ENCODE measurements at regions not wholly inside any gene's neighbourhood (a gene's known extent, or its start where the extent isn't known, plus 50 kb on each side); places are given as distances from the start of the nearest gene placed in this dataset.

DNA sequence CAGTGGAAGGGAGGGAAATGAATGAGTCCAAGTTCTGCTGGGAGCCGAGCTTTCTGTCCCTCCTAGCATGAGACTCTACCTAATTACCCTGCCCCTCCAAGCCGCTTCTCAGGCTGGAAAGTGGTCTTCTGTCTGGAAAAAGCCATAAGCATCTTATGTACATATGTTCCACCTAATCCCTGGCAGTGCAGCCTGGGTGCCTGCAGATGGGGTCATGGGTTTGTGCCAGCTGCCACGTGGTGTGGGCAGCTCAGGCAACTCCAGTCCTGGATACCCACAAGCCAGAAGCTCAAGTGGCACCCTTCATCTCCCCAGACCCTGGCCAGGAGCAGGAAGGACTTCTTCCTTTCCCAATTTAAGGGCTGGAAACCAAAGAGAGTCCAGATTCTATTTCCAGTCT lies 253.1 kb downstream of the LY86 start:
- DNase-seq (ENCODE audit: low read depth), result no peak

DNA sequence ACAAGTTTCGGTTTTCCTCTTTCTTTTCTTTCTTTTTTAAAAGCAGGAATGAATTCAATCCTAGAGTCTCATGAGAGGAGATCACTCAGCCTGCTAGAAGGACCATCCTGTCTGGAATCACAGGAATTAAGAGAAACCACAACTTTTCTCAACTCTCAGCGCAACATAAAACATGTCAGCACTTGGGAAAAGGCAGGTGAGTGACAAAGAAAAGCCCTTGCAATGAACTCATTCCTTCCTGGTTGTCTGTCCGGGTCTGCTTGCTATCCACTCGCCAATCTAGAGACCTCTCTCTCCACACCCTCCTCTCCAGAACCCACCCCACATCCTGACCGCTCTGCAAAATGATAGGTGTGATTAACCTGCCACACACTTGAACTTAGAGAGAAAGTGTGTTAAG lies 253.8 kb downstream of the LY86 start:
- no peak for DNase-seq (ENCODE audit: low read depth)

DNA sequence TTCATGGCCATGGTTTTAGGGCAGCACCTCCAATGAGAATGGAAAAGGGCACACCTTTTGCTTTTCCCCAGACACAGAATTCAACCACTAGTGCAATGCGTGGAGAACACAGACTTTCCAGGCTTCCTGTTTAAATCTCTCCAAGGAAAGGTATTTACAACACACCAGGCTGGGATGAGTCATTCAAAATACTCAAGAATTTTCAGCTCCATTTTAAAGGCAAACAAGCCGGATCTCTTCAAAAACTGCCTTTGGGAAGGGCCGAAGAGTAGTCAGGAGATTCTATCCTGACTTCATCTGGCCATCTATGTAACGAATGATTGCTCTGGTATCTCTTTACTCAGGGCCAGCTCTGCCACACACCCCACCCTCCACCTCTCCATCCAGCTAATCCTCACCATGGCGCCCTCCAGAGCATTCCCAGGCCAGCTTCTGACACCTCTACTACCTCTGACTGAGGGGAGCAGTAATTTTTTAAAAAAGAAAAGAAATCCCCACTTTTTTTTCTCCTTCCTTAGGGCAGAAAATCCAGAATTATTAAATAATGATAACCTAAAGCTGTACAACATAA lies 254.6 kb downstream of the LY86 start:
- DNase-seq (ENCODE audit: low read depth), result no peak

DNA sequence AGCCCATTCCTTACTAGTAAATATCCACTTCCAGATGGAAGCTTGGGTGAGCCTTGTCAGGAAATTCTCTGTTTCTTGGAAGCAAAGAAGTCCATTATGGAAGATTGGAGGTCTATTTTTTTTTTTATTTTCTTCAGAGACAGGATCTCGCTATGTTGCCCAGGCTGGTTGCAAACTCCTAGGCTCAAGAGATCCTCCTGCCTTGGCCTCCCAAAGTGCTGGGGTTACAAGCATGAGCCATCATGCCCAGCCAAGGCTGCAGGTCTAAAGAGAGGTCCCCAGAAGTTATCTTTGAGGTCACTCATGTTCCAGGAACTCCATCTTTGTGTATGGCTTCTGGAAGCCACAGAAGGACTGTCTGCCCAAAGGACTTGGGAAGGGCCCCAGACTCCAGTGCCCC lies 255.3 kb downstream of the LY86 start:
- no peak for DNase-seq (ENCODE audit: low read depth)

DNA sequence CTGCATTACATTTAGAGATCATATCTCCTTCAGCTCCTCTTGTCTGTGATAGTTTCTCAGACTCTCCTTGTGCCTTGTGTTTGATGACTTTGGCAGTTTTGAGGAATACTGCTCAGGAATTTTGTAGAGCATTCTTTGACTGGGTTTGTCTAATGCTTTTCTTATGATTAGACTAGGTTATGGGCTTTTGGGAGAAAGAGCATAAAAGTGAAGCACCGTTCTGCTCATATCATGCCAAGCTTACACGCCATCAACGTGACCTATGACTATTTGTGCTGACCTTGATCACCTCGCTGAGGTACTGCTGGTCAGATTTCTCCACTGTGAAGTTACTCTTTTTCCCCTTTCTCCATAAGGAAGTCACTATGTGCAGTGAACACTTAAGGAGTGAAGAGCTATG lies 256.0 kb downstream of the LY86 start:
- no peak for DNase-seq (ENCODE audit: low read depth)

DNA sequence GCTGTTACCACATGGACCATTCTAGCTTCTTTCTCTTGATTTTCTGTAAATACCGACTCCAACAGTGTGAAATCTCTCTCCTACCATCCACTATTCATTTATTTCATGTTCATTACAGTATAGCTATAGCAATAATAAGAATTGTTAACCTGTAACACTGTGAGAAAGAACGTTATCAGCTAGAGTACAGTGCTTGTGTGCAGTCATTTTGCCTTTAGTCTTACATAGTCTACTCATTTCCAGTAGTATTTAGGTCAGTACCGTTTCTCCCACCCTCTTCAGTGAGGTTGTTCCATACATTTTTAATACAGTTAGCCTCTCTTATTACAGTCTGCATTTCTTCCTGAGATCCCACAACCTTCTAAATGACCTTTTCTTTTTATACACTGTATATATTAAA lies 257.1 kb downstream of the LY86 start:
- DNase-seq (ENCODE audit: low read depth), result no peak

DNA sequence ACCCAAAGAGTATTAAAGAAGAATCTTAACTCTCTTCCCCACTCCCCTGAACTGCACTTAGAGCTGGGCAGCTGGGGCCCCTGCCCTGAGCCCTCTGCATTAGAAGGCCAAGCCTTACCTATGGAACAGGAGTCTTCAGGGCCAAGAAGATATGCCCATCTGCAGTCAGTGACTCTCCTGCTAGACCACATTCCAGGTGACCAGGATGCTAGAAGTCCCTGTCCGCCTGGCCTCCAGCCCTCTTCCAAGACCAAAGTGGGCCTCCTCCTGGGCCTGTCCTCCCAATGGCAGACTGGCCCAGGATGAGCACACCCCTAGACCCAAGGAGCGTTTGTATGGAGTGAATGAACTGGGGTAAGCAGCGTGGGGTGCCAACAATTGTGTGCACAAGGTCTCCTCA lies 259.1 kb downstream of the LY86 start:
- no peak for DNase-seq (ENCODE audit: low read depth)

DNA sequence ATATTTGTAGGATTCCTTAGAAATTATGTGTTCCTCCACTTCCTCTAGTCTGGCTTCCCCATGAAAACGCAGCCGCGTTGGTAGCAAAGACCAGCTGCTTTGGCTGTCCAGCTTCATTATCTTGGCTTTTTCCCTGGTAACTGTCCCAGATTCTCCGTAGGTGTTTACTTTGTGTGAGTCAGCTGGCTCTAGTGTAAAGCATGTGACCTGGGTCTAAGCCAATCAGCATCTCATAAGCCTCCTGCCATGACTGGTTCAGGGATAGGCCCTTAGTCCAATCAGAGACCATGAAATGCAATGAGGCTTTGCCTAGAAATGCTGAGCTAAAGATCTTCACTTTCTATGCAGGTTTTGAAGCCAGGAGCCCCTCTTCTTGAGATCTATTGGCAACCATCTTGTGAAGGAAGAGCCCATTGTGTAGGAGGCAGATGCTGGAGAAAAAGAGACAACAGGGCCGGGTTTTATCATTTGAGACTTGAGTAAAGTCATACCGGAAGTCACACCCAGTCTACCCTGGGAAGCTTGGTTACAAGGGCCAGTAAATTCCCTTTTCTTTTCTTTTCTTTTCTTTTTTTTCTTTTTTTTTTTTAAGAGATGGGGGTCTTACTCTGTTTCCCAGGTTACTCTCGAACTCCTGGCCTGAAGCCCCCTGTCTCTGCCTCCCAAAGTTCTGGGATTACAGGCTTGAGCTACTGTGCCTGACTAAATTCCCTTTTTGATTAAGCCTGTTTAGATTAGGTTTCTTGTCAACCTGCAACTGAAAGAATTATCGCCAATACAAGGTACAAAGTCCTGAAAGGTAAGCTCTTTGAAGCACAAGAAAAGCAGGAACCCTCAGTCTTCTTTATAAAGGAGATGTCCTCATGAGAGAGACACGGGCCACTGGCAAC lies 256.5 kb upstream of the RREB1 start:
- no peak for DNase-seq (ENCODE audit: low read depth)

DNA sequence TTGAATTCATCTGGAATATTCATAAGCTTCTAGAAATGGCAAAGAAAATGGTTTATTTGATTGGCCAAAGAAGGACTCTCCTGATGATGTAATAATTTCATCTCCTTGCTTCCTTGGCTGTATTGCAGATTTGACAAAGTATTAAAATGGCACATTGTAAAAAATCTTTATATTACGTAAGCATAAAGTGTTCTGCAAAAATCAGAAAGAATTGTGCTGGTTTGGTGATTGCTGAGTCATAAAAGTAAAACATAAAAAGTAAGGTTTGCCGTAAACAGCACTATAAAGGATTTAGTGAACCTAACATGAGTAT lies 255.9 kb upstream of the RREB1 start:
- DNase-seq (ENCODE audit: low read depth), result no peak

DNA sequence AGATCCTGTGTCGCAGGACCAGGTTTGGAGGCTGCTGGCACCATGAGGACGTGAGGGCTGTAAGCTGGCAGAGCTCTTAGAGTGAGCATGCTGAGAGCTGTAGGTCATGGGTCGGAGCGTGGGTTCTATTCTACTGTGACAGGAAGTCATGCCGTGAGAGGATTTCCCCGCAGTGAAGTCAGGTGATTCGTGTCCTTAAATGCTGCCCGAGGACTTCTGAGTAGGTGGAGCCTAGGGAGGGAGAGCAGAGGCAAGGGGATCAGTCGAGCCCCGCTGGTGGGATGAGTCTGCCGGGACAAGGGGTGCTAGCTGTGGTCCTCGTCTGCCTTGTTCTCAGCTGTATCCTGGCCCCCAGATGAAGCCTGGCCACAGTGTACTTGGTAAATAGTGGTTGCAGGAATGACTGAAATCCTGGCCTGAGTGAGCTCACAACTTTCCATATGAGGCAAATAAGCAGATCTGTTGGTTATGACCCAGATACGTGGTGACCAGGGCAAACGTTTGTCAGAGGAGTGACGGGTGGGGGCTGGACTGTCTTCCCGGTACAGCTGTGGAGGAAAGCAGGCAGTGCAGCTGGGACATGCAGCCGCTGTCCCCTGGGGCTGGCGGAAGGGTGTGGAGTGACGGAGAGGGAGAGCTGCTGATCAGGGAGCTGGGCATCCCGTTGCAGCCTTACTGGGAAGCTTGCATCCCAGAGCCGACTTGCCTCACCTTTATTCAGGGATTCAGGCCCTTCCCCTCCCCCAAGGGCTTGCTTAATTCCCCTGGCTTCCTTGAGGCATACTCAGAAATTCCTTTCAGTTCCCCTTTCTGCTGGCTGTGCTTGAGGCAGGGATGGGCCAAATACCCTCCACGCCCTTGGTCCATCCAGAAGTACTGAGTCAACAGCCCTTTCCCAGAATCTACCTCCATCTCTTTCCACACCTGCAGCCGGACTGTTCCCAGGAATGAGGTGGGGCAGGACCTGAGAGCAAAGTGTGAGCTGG lies 250.9 kb upstream of the RREB1 start:
- peak; percentile 45 for DNase-seq (ENCODE audit: low read depth)

DNA sequence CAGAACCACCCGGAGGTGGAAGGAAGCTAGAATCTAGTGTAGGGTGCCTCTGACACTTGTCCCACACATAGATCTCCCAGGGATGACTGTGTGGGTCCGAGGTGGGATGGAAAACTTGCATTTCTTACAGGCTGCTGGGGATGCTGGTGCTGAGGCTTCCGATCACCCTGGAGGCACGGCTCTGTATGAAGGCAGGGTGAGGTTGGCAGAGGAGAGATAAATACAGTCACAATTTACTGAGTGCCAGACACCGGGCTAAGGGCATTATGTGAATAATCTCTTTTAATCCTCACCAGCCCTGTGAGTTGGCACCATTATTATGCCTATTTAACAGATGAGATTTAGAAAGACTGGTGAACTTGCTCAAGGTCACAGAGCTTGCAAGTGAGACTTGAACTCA lies 250.2 kb upstream of the RREB1 start:
- DNase-seq (ENCODE audit: low read depth), result no peak

DNA sequence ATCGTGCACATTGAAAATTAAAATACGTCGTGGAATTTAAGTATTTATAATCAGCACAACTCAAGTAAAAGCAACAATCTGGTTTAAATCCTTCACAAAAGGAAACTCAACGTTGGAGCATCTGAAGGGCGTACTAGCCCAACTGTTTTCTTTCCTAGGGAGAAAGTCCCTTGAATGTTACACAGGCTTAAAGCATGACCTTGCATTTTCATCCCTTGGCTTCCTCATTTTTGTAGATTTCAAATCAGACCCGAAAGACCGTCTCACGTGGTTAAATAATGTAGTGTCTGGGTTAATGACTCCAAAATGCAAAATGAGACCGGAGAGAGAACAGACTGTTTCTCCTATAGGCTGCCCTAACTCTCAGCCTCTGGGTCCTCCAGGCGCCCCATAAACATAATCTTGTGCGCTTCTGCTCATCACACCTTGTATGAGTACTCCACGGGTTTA lies 249.2 kb upstream of the RREB1 start:
- DNase-seq (ENCODE audit: low read depth), result no peak

DNA sequence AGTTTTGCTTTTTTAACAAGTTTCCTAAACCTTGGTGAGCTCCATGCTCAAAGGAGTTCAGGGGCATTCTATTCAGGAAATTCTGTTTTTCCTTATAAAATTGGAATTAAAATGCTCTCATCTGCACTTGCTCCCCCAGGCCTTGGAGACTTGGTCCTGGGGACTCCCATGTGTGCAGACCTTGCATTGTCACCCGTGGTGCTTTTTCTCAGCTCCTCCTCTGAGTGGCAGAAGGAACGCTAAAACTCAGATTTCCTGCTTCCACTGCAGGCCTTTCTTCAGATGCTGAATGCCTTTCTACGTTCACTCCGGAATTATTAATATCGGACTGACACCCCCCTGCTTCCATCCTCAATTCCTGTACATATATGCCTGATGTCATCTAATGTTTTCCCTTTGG lies 248.7 kb upstream of the RREB1 start:
- no peak for DNase-seq (ENCODE audit: low read depth)

DNA sequence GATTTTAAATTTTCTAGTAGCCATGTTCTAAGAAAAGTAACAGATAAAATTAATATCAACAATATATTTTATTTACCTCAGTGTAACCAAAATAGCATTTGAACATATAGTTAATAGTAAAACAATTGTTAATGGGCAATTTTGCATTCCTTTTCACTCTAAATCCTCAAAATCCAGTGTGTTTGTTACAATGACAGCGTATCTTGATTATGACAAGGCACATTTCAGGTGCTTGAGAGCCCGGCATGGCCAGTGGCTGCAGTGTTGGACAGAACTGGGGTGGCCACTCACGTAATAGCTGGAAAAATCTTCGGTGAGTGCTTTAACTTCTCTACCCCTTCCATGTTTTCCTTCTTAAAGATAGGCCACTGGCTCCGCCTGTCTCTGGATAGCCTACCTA lies 248.0 kb upstream of the RREB1 start:
- DNase-seq (ENCODE audit: low read depth), result no peak

DNA sequence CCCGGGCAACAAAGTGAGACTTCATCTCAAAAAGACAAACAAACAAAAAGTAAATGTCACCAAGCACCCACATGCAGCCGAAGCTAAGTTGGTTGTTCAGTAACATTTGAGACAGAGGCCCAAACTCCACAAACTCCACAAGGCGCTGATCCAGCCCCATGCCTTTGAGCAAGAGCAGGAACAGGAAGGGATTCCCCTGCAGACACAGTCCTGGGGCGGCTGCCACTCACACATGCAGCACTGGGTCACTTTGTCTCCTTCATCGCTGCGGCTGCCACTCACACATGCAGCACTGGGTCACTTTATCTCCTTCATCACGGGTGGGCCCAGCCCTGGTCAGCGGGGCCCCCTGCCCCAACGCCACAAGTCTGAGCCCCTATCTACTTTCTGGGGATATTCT lies 246.9 kb upstream of the RREB1 start:
- DNase-seq (ENCODE audit: low read depth), result no peak

DNA sequence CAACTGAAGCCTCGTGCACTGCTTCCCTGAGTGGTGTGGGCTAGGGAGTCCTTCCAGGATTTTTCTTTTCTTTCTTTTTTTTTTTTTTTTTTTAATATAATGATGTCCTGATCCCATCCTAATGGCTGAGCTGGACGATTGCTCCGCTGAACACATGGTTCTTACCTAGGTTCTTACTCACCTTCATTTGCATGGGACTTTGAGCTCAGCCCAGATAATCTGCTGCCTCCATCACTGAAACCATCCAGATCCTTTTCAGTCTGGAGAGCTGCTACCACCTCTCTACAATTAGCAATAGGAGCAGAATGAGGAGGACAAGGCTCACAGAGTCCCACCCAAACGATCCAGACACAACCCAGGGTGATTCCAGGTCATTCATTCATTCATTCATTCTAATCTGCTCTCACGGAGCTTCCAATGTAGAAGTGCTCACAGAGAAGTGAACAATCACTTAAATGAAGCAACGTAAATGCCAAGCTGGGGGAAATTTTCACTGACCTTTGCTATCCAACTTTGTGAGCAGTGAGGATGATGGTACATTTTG lies 246.3 kb upstream of the RREB1 start:
- no peak for DNase-seq (ENCODE audit: low read depth)

DNA sequence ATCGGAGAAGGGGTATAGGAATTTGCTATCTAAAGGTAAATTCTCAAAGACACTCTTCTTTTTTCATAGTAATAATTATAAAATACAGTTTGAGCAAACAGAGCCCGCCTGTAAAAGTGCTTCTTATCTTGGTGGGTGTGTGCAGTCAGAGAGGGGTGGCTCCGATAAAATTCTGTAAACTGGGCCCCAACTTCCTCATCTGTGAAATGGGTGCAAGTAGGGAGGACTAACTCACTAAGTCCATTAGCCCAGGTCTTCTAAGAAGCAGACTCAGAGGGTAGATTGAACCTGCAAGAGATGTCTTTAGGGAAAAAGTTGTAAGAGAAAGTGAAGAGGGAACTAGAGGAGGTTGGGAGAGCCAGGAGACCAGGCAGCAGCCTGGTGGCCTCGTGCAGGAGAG lies 245.8 kb upstream of the RREB1 start:
- DNase-seq (ENCODE audit: low read depth), result no peak

DNA sequence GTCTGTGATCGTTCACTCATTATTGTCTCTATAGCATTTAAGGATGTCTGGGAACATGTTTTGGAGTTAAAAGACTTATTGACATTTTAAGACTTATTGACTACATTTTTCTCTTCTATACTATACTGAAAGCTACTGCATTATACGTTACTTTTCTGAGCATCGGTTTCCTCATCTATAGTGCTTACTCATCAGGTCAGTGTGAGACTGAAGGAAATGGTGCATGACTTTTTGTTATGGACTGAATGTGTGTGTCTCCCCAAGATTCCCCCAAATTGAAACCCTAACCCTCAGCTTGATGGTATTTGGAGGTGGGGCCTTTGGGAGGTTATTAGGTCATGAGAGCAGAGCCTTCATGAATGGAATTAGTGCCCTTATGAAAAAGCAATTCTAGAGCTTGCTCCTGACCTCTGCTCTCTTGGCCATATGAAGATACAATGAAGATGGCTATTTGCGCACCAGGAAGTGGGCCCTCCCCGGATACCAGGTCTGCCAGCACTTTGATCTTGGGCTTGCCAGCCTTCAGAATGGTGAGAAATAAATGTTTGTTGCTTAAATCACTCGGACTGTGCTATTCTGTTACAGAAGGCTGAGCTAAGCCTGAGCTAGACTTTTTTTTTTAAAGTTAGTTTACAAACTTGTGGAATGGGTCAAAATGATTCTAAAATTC lies 243.7 kb upstream of the RREB1 start:
- no peak for DNase-seq (ENCODE audit: low read depth)

DNA sequence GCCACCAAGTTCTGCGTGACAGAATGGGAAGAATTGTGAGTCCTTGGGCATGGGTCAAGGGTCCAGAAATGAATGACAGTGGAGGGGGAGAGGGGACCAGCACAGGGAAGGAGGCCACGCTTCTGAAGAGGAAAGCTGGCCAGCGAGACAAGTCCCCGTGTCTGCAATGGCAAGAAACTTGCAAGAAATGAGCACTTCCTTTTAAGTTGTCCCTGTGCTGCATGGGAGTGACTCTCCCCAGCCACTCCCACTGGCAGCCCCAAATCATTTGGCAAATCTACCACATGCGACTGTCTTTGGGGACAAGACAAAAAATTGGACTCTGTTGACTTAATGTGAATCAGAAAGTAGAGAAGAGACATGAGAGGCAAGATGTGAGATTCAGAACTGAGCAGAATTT lies 242.2 kb upstream of the RREB1 start:
- no peak for DNase-seq (ENCODE audit: low read depth)

DNA sequence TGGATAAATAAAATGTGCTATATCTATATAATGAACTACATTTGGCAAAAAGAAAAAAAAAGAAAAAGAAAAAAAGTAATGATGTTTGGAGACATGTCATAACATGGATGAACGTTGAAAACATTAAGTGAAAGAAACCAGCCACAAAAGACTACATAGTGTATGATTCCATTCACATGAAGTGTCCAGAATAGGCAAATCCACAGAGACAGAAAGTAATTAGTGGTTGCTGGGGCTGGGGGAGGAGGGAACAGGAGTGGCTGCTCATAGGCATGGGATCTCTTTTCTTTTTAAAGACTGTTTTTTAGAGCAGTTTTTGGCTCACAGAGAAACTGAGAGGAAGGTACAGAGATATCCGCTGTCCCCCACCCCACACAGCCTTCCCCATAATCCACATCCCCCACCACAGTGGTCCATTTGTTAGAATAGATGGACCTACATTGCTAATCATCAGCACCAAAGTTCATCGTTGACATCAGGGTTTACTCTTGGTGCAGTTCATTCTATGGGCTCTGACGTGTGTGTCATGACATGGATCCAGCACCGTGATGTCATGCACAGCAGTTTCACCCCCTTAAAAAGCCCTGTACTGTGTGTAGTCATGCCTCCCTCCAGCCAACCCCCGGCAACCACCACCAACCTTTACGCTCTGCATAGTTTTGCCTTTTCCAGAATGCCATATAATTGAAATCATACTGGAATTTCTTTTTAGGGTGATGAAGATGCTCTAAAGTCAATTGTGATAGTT lies 240.9 kb upstream of the RREB1 start:
- DNase-seq (ENCODE audit: low read depth), result no peak

DNA sequence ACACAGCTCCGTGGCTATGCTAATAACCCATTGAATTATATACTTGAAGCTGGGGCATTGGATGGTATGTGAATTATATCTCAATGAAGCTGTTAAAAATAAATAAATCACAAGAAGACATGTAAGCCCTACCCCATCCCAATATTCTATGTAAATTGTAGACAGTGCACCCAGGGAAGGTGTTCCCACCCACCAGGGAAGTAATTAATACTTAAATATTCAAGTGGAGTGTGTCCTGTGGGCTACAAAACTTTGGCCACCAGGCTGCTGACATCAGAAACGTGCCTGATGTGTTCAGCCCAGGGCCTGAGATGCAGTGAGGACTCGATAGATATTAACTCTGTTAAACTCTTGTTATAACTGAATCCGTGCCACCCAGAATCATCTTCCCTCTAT lies 240.4 kb upstream of the RREB1 start:
- DNase-seq (ENCODE audit: low read depth), result no peak
